ENCODE measurements at regions not wholly inside any gene's neighbourhood (a gene's known extent, or its start where the extent isn't known, plus 50 kb on each side); places are given as distances from the start of the nearest gene placed in this dataset.
"Not testable (repeated sequence)": the region's sequence is repeated elsewhere in the genome, so short reads cannot be mapped to it uniquely, and the experiment has no call there.

GRCh38 chr6:23663652-23664051 lies 462.4 kb upstream of the NRSN1 start:
- DNase-seq (ENCODE audit: low read depth in 4 of 4, low spot score in 2 of 4): no peak

GRCh38 chr6:23665911-23666310 lies 460.1 kb upstream of the NRSN1 start:
- DNase-seq (ENCODE audit: low read depth in 4 of 4, low spot score in 2 of 4): not testable (repeated sequence)

- DNase-seq (ENCODE audit: low read depth in 4 of 4, low spot score in 2 of 4): no peak
Observed at GRCh38 chr6:23672737-23673136, 453.3 kb upstream of the NRSN1 start.

- no peak for DNase-seq (ENCODE audit: low read depth in 4 of 4, low spot score in 2 of 4)
Observed at GRCh38 chr6:23678626-23679025, 447.4 kb upstream of the NRSN1 start.

GRCh38 chr6:23681743-23682142 lies 444.3 kb upstream of the NRSN1 start:
- no peak for DNase-seq (ENCODE audit: low read depth in 4 of 4, low spot score in 2 of 4)

- no peak for DNase-seq (ENCODE audit: low read depth in 4 of 4, low spot score in 2 of 4)
Observed at GRCh38 chr6:23688650-23689049, 437.4 kb upstream of the NRSN1 start.

- DNase-seq (ENCODE audit: low read depth in 4 of 4, low spot score in 2 of 4): no peak
Observed at GRCh38 chr6:23690453-23691049, 435.5 kb upstream of the NRSN1 start.

GRCh38 chr6:23692184-23692583 lies 433.8 kb upstream of the NRSN1 start:
- no peak for DNase-seq (ENCODE audit: low read depth in 4 of 4, low spot score in 2 of 4)

- DNase-seq (ENCODE audit: low read depth in 4 of 4, low spot score in 2 of 4): peak in 2 of 4 donors; percentile 16 to 28
Observed at GRCh38 chr6:23696992-23697391, 429.0 kb upstream of the NRSN1 start.

GRCh38 chr6:23704479-23705052 lies 421.4 kb upstream of the NRSN1 start:
- DNase-seq (ENCODE audit: low read depth in 4 of 4, low spot score in 2 of 4): no peak

- no peak for DNase-seq (ENCODE audit: low read depth in 4 of 4, low spot score in 2 of 4)
Observed at GRCh38 chr6:23705697-23706096, 420.3 kb upstream of the NRSN1 start.

GRCh38 chr6:23712756-23713155 lies 413.3 kb upstream of the NRSN1 start:
- no peak for DNase-seq (ENCODE audit: low read depth in 4 of 4, low spot score in 2 of 4)

- no peak for DNase-seq (ENCODE audit: low read depth in 4 of 4, low spot score in 2 of 4)
Observed at GRCh38 chr6:23713211-23713610, 412.8 kb upstream of the NRSN1 start.

GRCh38 chr6:23728707-23729106 lies 397.3 kb upstream of the NRSN1 start:
- DNase-seq (ENCODE audit: low read depth in 4 of 4, low spot score in 2 of 4): no peak

GRCh38 chr6:23731609-23732008 lies 394.4 kb upstream of the NRSN1 start:
- no peak for DNase-seq (ENCODE audit: low read depth in 4 of 4, low spot score in 2 of 4)

GRCh38 chr6:23732521-23732920 lies 393.5 kb upstream of the NRSN1 start:
- DNase-seq (ENCODE audit: low read depth in 4 of 4, low spot score in 2 of 4): no peak

GRCh38 chr6:23735151-23735550 lies 390.9 kb upstream of the NRSN1 start:
- no peak for DNase-seq (ENCODE audit: low read depth in 4 of 4, low spot score in 2 of 4)

GRCh38 chr6:23736577-23736976 lies 389.4 kb upstream of the NRSN1 start:
- DNase-seq (ENCODE audit: low read depth in 4 of 4, low spot score in 2 of 4): no peak

GRCh38 chr6:23747239-23747638 lies 378.8 kb upstream of the NRSN1 start:
- DNase-seq (ENCODE audit: low read depth in 4 of 4, low spot score in 2 of 4): no peak

GRCh38 chr6:23752414-23752813 lies 373.6 kb upstream of the NRSN1 start:
- DNase-seq (ENCODE audit: low read depth in 4 of 4, low spot score in 2 of 4): no peak

- DNase-seq (ENCODE audit: low read depth in 4 of 4, low spot score in 2 of 4): no peak
Observed at GRCh38 chr6:23754197-23754596, 371.8 kb upstream of the NRSN1 start.

GRCh38 chr6:23775127-23775526 lies 350.9 kb upstream of the NRSN1 start:
- no peak for DNase-seq (ENCODE audit: low read depth in 4 of 4, low spot score in 2 of 4)

GRCh38 chr6:23783901-23784300 lies 342.1 kb upstream of the NRSN1 start:
- DNase-seq (ENCODE audit: low read depth in 4 of 4, low spot score in 2 of 4): no peak
